HepG2 (cell line): ENCODE measurements at regions not wholly inside any gene's neighbourhood (a gene's known extent, or its start where the extent isn't known, plus 50 kb on each side); places are given as distances from the start of the nearest gene placed in this dataset.

Source experiments
- CHD2 ChIP-seq: IDR thresholded peaks from 2 replicates; pipeline ENCODE4 v1.6.1; 2011; ENCODE audit warnings: low read depth, low read length, improper control_type of control experiment
- CTCF ChIP-seq: sonication (generic); formaldehyde crosslinking; IDR thresholded peaks from 2 replicates; pipeline ENCODE4 v1.5.0; 2020; ENCODE audit warnings: mild to moderate bottlenecking, missing genetic modification reagents, moderate library complexity
- FOXA3 ChIP-seq: IDR thresholded peaks from 2 replicates; pipeline ENCODE4 v1.6.1; 2016; ENCODE audit warnings: missing genetic modification reagents, missing compliant biosample characterization
- GABPB1 ChIP-seq: IDR thresholded peaks from 2 replicates; pipeline ENCODE4 v1.6.1; 2016; ENCODE audit warnings: mild to moderate bottlenecking, missing genetic modification reagents, moderate library complexity, missing compliant biosample characterization
- GFI1 ChIP-seq: sonication (generic); formaldehyde crosslinking; IDR thresholded peaks from 2 replicates; pipeline ENCODE4 v1.5.0; 2020; ENCODE audit warnings: missing genetic modification reagents, mild to moderate bottlenecking, borderline replicate concordance
- KLF11 ChIP-seq: IDR thresholded peaks from 2 replicates; pipeline ENCODE4 v1.6.1; 2016; ENCODE audit warnings: missing compliant biosample characterization
- PBX3 ChIP-seq: sonication (generic); formaldehyde crosslinking; IDR thresholded peaks from 2 replicates; pipeline ENCODE4 v1.8.1; 2023; ENCODE audit warnings: missing genetic modification reagents, inconsistent platforms, borderline replicate concordance
- POLR2AphosphoS5 ChIP-seq: IDR thresholded peaks from 2 replicates; pipeline ENCODE4 v1.6.1; 2012; ENCODE audit warnings: low read depth, low read length
- SNRNP70 ChIP-seq: fragments of 200-400 bp; formaldehyde crosslinking; IDR thresholded peaks from 2 replicates; pipeline ENCODE4 v1.6.1; 2017; ENCODE audit warnings: mild to moderate bottlenecking, low read depth, low read length, moderate library complexity
- ZBTB33 ChIP-seq: sonication (generic); formaldehyde crosslinking; IDR thresholded peaks from 2 replicates; pipeline ENCODE4 v1.4.0; 2020; ENCODE audit warnings: missing genetic modification reagents

- TF ChIP-seq GABPB1 (CRISPR knock-in tag) (no peak), SNRNP70 (no peak), PBX3 (CRISPR knock-in tag) (no peak), GFI1 (no peak), CTCF (no peak), ZBTB33 (no peak), KLF11 (CRISPR knock-in tag) (no peak), FOXA3 (no peak), CHD2 (no peak), POLR2AphosphoS5 (no peak)
Measured at GRCh38 chr6:126093108-126093507, 106.8 kb downstream of the TRMT11 start.
